Middle frontal gyrus (tissue), 1 donor: ENCODE measurements at regions not wholly inside any gene's neighbourhood (a gene's known extent, or its start where the extent isn't known, plus 50 kb on each side); places are given as distances from the start of the nearest gene placed in this dataset.
"Not testable (repeated sequence)": the region's sequence is repeated elsewhere in the genome, so short reads cannot be mapped to it uniquely, and the experiment has no call there.

Source experiments
- DNase-seq: peaks from one replicate; pipeline ENCODE4 v3.0.0-alpha.2; 2015; ENCODE audit warnings: low spot score; ENCODE audit errors: extremely low spot score

DNA sequence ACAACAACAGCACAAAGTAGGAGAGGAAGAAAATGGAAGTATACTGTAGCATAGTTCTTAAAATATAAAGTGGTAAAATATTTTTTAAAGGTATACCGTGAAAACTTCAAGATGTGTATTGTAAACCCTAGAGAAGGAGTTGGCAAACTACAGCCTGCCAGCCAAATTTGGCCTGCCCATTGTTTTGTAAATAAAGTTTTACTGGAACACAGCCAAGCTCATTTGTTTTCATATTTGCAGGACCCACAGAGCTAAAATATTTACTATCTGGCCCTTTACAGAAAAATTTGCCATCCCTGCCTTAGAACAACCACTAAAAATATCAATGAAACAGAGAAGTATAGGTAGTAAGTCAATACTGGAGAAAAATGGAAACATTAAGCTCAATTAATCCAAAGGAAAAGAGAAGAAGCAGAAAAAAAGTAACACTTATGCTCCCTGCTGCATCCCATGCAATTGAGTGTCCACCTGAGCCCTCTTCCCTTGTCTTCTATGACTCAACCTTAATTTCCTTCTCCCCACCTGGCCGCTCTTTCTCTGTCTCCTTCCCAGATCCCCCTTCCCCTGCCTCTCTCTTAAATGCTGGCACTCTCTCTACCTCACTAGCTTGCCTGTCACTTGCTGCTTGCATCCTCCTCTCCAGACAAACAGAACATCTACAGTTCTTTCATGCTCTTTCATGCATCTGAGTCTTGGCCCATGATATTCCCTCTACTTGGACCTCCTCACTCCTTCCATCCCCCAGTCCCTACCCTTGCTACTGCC is 50.6 kb upstream of the FER start:
- no peak for DNase-seq

DNA sequence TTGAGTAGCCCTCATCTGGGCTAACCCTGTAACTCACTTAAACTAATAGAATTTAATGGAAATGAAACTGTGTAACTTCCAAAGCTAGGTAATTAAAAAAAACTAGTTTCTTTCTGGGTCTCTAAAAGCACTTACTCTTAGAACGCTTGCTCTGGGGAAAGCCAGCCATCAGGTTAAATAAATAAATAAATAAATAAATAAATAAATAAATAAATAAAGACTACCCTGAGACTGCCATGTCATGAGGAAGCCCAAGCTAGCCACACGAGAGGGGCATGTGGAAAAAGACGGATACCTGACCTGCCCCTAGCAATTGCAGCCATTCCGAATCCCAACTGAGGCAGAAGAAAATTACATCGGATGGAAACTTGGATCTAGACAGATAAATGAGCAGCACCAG is 51.3 kb upstream of the FER start:
- DNase-seq, result no peak

DNA sequence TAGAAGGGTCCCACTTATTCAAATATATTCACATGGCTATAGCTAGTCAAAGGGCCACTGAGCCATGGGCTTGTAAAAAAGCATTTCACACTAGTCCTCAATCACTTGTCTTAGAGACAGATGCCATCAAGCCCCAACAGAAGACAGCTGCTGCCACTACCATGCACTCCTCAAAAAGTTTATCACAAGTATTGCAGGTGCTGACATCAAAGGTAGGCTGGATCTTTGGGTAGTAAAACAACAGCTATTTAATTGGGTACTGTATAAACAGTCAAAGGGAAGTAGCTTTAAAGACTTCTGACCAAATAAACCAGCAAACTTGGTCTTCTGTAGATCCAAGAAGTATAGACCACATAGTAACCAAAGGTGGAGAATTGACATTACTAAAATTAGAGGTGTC is 59.2 kb upstream of the FER start:
- no peak for DNase-seq

DNA sequence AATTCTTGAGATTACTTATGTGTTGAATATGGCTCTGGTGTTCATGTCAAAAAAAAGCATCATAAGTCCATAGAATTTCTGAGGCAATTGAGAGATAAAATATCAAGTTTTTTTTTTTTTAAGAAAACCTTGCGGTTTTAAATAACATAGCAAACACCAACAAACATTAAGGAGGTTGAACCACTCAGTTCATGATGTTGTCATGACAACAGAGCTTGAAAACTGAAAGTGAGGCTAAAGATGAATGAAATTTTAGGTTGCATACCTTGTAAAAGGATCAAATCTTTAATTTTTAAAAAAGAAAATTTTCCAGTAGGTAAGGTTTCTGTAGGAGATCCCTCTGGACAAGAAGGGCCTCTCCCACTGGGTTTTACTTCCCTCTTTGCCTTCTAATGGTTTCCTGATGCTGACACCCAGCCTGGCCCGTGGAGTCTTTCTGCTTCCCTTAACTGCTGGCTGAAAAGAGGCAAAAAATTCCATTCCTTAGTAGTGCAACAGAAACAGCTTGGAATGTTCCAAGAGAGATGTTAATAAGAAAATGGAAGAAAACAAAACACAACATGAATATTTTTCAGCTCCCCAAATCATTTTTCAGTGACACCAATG is 60.0 kb upstream of the FER start:
- no peak for DNase-seq

DNA sequence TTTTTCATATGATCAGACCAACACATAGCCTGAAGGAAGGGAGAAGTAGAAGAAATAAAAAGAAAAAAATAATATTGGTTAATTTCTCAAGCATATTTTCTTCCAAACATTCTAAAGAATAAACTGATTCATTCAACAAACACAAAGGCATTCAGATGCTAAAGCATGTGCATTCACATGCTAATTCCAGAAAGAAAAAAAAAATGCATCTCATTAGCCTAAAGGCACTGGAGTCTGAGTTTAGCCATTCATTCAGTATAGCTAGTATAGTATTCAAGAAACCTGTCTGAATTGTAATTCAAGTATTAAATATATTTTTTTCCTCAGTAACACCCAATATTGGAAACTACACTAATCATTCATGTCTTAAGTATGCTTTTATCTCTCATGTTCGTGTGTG is 61.0 kb upstream of the FER start:
- no peak for DNase-seq

DNA sequence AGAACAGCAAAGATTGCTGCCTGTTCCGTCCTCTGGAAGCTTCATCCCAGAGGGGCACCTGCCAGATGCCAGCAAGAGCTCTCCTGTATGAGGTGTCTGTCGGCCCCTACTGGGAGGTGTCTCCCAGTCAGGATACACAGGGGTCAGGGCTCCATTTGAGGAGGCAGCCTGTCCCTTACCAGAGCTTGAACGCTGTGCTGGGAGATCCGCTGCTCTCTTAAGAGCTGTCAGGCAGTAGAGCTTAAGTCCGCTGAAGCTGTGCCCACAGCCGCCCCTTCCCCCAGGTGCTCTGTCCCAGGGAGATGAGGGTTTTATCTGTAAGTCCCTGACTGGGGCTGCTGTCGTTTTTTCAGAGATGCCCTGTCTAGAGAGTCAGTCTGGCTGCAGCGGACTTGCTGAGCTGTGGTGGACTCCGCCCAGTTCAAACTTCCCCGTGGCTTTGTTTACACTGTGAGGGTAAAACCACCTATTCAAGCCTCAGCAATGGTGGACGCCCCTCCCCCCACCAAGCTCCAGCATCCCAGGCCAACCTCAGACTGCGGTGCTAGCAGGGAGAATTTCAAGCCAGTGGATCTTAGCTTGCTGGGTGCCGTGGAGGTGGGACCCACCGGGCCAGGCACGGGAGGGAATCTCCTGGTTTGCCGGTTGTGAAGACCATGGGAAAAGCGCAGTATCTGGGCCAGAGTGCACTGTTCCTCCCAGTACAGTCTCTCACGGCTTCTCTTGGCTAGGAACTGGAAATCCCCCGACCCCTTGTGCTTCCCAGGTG is 62.1 kb upstream of the FER start:
- DNase-seq, result not testable (repeated sequence)

DNA sequence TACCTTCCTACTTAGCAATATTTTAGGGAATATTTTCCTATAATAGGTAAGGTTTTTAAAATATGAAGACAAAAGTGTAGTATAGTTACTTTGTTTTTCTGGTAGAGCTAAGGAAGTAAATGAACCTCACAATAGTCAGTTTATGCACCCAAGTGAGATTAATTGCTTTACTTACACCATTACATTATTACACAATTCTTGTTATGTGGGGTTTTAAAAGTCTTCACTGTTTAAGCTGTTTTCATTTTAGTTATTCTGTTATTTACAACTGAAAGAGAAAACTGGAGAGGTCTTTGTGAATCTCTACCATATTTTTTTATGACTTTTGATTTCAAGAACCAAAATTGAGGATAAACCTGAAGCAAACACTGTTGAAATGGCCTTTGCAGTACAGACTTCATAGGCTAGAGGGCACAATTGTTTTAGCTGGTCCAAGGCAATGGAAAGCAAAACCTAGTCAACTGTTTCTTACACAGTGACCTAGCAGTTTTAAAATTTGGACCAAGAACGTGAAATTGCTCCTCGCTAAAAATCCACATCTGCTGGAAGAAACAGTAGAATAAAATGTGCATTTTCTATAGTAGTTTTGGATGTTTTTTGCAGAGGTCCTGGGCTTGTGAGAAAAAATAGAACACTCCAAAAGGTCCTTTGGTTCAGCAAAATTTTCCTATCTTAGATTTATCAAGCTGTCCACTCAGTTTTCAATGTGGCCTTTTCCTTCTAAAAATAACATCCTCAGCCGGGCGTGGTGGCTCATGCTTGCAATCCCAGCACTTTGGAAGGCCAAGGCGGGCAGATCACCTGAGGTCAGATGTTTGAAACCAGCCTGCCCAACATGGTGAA is 66.4 kb upstream of the FER start:
- peak; percentile 52 for DNase-seq

DNA sequence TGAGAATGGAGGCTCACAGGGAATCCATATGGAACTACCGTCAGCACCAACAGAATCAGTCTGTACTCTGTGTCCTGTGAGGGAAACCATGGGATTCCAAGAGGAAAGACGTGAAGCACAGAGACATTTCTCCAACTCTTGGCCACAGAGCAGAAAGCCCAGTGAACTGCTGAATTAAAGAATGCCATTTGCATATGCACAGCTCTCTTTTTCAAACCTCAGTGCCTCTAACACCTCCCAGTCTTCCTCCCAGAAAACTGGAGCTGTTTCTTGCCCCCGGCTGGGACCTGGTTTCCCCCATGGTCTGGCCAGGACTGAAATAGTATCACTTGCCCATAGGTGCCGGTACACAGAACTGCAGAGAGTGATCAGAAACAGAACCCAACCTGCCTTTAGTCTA is 69.6 kb upstream of the FER start:
- DNase-seq, result no peak

DNA sequence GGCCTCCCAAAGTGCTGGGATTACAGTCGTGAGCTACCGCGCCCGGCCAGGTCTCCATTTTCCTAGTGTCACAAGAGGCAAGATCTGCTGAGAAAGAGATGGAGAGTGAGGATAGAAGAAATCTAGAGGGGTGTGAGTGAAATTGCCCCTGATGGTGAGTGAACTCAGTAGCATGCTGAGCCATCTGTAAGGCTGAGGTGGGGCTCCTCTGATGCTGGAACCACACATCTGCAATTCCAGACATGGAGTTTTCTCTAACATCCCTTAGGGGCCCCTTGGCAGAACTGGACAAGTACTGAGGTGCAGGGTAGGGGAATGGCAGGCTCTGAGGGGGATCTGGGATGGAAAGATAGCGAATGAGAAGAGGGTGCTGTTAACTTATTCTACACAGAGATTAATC is 72.0 kb upstream of the FER start:
- no peak for DNase-seq

DNA sequence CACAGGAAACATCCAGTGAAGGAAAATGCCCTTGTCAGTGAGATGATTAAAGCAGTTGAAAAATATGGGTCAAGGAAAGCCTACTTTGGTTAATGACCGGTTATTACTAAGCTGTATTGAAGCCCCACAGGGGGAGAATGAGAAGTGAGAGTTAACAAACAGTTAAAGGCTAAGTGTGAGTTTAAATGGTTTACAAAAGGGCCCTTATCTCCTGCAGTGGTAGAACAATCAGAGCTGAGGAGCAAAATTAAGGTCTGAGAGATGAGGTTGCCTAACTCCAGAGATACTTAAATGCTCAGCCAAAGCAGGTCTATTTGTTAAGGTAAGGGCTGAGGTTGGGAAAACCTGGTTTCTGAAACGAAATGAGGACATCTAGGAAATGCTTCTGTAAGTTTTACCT is 75.1 kb upstream of the FER start:
- DNase-seq, result no peak

DNA sequence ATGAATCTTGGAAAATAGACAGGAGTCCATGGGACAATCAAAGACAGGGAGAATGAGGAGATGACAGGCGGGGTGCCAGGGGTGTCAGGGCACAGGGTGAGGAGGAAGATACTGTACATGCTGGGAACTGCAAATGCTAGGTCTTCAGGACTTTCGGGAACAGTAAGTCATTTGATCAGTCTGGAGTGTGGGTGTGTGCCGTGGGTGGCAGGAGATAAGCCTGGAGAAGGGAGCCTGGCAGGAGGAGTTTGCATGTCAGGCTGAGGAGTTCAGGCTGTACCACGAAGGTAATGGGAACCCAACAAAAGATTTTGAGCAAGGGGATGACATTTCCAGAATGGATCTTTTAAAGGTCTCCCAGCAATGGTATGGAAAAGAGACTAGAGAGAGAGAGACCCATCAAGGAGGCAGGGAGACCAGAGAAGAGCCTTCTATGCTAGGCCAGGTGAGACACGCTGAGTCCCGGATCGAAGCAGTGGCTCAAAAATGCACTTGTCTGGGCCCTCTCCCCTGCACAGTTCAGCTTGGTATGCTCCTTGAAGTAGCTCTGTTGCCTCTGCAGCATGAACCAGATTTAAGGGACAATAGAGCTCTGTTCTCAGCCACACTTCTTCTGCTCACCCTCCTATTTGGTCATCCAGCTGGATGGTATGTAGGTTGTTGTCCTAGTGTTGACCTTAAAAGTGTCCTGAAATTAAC is 77.0 kb upstream of the FER start:
- DNase-seq, result no peak

DNA sequence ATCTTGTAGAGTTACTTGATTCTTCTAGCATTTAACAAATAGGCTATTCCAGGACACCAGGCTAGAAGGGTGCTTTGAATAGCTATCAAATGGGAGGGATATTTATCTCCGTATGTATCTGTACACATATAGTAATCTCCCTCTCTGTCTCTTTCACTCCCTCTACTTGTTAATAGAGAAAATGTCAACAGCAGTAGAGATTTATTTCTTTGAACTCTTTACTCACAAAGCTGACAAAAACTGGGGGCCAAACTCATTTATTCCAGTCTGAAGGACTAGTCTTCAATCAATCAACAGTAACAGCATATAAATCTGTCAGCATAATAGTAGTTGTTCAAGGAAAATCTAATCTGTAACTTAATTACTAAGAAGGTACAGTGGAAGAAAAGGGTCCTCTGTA is 78.2 kb upstream of the FER start:
- no peak for DNase-seq

DNA sequence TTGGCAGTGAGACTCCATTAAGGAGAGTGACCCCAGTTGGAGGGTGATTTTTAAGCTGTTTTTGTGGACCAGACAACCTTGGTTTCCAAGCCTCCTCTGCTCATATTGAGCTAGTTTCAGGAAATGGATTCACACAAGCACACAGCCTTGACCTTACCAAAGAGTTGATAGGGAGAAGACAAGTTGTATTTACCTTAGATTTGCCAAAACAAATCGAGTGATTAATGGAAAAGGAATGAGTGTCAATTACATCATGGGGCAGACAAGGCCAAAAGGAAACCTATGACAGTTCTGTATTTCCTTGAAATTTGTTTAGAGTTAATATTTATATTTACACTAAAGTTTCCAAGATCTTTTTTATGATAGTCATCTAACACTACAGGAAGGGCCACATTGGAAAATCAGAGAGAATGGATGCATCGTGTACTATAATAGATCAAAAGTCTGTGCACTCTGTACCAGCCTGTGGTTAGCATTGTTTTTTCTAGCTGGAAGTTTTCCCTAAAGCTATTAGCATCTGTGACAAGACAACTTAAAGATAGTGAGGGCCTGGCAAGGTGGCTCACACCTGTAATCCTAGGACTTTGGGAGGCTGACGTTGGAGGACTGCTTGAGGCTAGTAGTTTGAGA is 86.0 kb upstream of the FER start:
- DNase-seq, result no peak

DNA sequence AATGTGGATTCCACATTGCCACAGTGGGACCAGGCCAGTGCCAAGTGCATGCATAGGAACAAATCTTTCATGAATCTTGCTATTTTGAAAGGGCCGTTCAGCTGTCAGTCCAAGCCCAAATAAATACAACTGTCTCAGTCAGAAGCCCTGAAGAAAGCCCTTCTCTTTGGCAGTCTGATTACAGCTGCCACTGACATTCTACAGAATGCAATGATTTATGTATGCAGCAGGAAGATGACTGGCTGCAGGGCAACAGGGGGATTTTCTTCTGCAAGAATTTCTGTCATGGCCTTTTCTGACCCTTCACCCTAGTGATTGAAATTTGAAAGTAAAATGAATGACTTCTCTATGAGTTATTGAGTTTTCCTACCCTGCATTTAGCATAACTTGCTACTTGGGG is 86.7 kb upstream of the FER start:
- no peak for DNase-seq

DNA sequence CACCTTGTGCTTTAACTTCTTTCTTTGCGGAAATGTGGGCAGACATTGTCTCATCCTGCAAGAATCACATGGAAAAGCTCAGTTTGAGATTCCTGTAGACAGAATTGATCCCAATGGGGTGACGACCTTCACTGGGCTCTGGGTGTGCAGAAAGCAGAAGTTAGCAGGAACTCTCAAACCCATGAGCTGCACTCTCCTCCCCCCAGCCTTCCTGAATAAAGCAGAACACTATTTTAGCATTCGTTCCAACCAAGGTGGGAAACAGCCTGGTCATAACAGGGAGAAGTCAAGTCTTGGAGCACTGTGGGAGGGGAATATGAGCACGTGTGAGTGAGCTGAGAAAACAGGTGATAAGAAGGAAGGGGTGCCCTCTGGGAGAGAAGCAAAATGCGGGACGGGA is 87.4 kb upstream of the FER start:
- DNase-seq, result no peak

DNA sequence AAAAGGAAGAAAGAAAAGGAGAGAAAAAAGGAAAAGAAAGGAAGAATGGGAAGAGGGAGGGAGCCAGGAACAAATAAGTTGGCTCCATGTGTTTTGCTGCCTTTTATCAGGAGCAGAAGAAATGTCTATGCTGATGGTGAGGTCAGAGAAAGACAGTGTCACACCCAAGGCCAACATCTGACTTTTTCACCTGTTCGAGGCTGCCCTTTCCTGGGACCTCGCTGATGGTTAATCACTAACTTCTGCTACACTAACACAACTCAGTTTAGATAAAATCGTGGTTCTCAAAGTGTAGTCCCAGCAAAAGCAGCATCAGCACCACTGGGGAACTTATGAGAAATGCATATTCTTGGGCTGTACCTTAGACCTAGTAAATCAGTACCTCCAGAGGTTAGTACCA is 88.2 kb upstream of the FER start:
- DNase-seq, result no peak

DNA sequence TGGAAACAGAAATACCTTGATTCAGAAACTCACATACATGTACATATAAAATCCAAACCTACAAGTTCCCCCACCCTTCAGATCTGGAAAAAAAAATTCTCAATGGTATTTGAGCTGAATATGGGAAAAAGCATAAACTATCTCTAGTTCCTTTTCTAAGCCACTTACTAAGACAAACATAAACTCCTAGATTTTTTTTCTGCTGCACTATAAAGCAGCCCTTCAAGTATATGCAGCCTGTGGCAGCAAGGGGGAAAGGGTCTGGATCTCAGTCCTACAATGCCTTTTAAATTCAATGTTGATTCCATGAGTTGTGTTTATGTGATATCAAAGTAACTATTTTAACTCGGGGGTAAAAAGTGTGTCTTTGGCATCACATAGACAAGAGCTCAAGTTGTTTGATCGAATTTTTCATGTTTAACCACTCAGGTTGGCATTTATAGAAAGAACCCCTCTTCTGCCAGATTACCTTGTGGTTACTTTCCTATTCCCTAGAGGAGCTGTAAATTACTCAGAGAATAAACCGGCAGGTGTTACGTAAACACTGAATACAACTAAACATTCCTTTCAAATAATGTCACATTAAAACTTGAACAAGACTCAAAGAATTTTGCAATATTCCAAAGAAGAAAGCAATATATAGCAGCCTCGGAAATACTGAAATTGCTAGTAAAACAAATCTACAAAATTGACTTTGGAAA is 91.8 kb upstream of the FER start:
- no peak for DNase-seq

DNA sequence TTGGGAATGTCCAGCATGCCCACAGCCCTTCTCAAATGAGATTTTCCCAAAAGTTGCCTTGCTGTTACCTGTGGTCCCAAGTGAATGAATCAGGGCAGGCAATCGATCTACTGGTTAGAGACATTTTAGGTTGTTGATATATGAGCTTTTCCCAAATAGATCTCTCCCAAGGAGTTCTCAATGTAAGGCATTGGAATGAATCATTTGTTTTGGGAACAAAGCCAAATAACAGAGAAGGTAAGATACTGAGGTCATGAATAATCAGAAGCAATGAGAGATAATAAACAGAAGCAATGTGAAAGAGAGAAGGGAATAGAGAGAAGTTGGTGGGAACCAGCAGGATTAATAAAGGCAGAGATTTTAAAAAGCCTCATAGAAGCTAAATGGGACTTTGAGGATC is 93.6 kb upstream of the FER start:
- DNase-seq, result no peak

DNA sequence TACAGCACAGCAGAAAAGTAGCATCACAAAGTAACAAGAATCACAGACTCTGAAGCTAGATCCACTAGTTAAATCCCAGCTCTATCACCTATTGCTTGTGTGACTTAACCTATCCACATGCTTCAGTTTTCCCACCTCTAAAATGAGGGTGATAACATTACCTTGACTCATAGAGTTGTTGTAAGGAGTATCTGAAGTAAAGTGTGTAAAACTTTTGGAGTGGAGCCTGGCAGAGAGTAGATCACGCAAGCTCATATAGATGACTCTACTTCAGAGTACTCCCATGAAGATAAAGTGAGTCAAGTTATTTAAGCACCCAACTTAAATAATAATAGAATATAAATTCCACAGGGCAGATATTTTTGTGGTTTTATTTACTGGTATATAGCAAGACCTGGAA is 94.5 kb upstream of the FER start:
- no peak for DNase-seq

DNA sequence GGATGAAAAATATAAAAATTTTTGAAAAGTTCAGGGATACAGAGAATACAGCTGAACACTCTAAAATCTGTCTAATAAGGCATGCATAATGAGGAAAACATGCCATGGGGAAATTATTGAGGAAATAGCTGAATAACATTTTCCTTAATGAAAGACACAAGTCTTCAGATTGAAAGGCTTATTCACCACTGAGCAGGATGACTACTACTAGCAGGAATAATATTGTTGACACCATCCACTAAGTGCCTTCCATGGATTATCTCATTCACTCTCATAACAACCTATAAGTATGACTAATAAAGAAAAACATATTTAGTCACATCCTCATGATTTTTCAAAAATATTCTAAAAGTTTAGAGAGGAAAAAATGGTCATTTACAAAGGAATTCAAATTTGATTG is 96.7 kb upstream of the FER start:
- no peak for DNase-seq
